ENCODE measurements at regions not wholly inside any gene's neighbourhood (a gene's known extent, or its start where the extent isn't known, plus 50 kb on each side); places are given as distances from the start of the nearest gene placed in this dataset. TPM values are rescaled to one million over a fixed set of nuclear protein-coding genes. Genes with fewer than 3 reads are reported as not detected.

DNA sequence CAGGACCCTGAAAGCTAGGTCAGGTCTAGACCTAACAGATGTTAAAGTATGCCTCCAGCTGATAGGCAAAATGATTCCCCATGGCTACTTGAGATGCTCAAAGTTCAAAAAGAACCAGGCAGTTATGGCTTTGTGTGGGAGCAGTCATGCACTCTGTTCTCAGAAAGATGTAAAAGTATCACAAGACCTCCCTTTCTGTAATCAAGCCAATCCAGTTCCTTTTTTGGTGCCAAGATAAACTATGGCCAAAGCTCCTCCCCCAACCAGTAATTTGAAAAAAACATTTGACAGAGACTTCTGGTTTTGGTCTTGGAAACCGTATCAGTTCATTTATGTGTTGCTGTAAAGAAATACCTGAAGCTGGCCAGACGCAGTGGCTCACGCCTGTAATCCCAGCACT, 51.4 kb upstream of the XIST start:
- H3K4me3 ChIP-seq (replicated peaks; ENCODE audit: insufficient read depth, low read length) = no peak overlapping the region
- H3K27me3 ChIP-seq (ENCODE audit: insufficient read depth, poor library complexity, severe bottlenecking) = no peaks in the 10 kb centered on the region
- H3K27ac ChIP-seq (replicated peaks) = no peak overlapping the region
- TF ChIP-seq GABPA (IDR thresholded peaks at IDR 0.05; ENCODE audit: low read depth) = no peak
- no peak for TF ChIP-seq POLR2AphosphoS5 (IDR thresholded peaks at IDR 0.05; ENCODE audit: low read depth)
- TF ChIP-seq SPI1 (IDR thresholded peaks at IDR 0.05; ENCODE audit: borderline replicate concordance, low read depth) = no peak
- TF ChIP-seq CTCF (IDR thresholded peaks at IDR 0.05; ENCODE audit: insufficient read depth, low read length) = no peak
- TF ChIP-seq REST (IDR thresholded peaks at IDR 0.05; ENCODE audit: insufficient replicate concordance, low read depth) = no peak
- no peak for DNase-seq (ENCODE audit: low read depth in 1 of 2, low spot score in 1 of 2)

Small RNAs in the stretch of these regions (microRNA-seq; reads per million reads assigned to microRNA genes)
- gene MIR374B (not detected), gene MIR374C (not detected), gene MIR421 (247 reads per million, percentile 77 among the genes with 10 or more reads in this experiment)
